ENCODE measurements at regions not wholly inside any gene's neighbourhood (a gene's known extent, or its start where the extent isn't known, plus 50 kb on each side); places are given as distances from the start of the nearest gene placed in this dataset.

DNA sequence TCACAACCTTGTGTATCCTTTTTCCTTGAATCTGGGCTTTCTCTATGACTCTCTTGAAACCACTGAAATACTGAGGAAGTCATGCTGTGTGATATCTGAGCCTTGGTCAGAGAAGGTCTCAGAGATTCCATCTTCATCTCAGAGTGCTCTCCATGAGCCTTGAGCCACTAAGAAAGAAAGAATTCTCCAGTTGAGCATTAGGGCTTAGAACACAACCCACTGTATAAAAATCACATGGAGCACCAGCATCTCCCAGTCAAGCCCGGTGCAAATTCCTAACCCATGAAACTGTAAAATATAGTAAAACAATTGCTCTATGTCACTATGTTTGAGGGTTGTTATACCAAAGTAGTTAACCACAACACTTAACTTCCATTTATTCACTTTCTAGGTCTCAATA, 181.4 kb downstream of the MOXD1 start:
- no peaks in the 10 kb centered on the region for H3K27me3 Mint-ChIP-seq (ENCODE audit: insufficient read depth)
- no peak for DNase-seq
- TF ChIP-seq, protein P1, sequence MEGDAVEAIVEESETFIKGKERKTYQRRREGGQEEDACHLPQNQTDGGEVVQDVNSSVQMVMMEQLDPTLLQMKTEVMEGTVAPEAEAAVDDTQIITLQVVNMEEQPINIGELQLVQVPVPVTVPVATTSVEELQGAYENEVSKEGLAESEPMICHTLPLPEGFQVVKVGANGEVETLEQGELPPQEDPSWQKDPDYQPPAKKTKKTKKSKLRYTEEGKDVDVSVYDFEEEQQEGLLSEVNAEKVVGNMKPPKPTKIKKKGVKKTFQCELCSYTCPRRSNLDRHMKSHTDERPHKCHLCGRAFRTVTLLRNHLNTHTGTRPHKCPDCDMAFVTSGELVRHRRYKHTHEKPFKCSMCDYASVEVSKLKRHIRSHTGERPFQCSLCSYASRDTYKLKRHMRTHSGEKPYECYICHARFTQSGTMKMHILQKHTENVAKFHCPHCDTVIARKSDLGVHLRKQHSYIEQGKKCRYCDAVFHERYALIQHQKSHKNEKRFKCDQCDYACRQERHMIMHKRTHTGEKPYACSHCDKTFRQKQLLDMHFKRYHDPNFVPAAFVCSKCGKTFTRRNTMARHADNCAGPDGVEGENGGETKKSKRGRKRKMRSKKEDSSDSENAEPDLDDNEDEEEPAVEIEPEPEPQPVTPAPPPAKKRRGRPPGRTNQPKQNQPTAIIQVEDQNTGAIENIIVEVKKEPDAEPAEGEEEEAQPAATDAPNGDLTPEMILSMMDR (IDR thresholded peaks at IDR 0.05), result no peak
- H3K9me3 Mint-ChIP-seq, result peaks cover 5% of the 10 kb centered on the region
- peaks cover 6% of the 10 kb centered on the region for H3K36me3 Mint-ChIP-seq (ENCODE audit: low read depth)
- H3K4me1 Mint-ChIP-seq (ENCODE audit: low read depth), result peaks cover 15% of the 10 kb centered on the region
- H3K4me3 Mint-ChIP-seq, result no peak overlapping the region
- no peak overlapping the region for H3K27ac Mint-ChIP-seq

DNA sequence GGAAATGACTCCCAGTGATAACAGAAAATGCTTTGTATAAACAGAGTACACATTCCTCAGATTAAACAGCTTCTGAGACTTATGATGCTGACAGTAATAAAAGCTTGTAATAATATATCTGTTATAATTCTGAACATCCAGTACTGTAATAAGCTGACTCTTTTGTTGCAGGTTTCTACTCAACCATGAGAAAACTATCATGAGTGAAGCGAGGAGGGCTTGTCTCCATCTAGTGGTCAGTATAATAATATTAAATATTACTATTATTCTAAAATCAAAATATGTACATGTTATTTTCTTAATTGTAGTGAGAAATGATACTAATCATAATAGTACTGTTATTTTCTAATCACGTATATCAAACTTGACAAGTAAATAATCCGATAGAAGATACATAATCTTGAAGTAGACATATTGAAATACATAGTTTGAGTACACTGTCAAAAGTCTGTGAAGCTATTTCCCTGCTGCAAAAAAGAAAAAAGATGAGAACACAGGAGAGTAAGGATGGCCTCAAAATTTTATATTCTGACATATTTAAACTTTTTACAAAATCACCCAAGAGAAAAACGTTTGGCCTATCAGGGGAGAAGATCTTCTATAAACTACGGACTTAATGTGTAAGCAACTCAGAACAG, 183.1 kb downstream of the MOXD1 start:
- Mint-ChIP-seq H3K27ac (no peak overlapping the region), H3K27me3 (ENCODE audit: insufficient read depth) (no peaks in the 10 kb centered on the region), H3K4me3 (no peak overlapping the region), H3K4me1 (ENCODE audit: low read depth) (peaks cover 15% of the 10 kb centered on the region), H3K9me3 (no peaks in the 10 kb centered on the region), H3K36me3 (ENCODE audit: low read depth) (no peaks in the 10 kb centered on the region)
- TF ChIP-seq, protein P1 (IDR thresholded peaks at IDR 0.05), result peak; percentile 91
- peak; percentile 22 for DNase-seq

DNA sequence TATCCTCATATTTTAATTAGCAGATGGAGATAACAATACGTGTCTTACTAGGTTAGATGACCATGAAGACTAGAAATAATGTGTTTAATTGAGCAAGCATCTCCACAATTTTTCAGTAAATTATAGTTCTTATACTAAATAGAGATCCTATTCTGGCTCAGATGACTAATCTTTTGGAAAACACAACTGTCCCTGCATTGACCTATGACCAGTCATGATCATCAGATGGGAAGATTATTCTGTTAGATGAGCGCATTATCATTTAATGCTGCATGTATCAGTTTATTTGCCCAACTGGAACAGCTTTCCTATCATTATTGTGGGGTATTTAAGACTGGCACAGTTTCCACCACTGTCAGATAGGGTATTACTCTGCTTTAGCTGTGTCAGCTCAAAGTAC, 185.5 kb downstream of the MOXD1 start:
- H3K27ac Mint-ChIP-seq, result no peak overlapping the region
- no peaks in the 10 kb centered on the region for H3K27me3 Mint-ChIP-seq (ENCODE audit: insufficient read depth)
- H3K36me3 Mint-ChIP-seq (ENCODE audit: low read depth), result no peaks in the 10 kb centered on the region
- TF ChIP-seq, protein P1 (IDR thresholded peaks at IDR 0.05), result no peak
- H3K9me3 Mint-ChIP-seq, result no peaks in the 10 kb centered on the region
- H3K4me3 Mint-ChIP-seq, result no peak overlapping the region
- H3K4me1 Mint-ChIP-seq (ENCODE audit: low read depth), result peaks cover 22% of the 10 kb centered on the region
- no peak for DNase-seq

DNA sequence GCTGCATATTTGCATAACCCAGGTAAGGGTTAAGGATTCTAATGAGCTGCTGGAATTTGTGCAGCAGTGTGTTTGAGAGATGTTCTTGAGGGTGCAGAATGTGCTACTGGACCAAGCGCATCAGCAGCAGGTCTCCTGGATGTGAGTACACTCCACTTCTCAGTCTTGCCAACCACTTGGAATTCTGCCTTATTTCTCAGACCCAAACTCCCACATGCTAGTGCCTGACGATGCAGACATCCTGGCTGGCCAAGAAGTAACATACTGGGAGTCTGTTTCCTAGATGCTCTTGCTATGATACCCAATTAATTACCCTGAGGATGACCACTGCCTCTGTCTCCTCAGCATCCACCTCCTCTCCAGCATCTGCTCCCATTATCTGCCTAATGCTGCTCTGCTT, 186.6 kb downstream of the MOXD1 start:
- no peak overlapping the region for H3K4me3 Mint-ChIP-seq
- no peak for DNase-seq
- no peak overlapping the region for H3K27ac Mint-ChIP-seq
- no peaks in the 10 kb centered on the region for H3K36me3 Mint-ChIP-seq (ENCODE audit: low read depth)
- peaks cover 3% of the 10 kb centered on the region; the same call in 1 of the 2 replicates for H3K27me3 Mint-ChIP-seq (ENCODE audit: insufficient read depth)
- H3K9me3 Mint-ChIP-seq, result no peaks in the 10 kb centered on the region
- TF ChIP-seq, protein P1 (IDR thresholded peaks at IDR 0.05), result no peak
- peaks cover 19% of the 10 kb centered on the region for H3K4me1 Mint-ChIP-seq (ENCODE audit: low read depth)

DNA sequence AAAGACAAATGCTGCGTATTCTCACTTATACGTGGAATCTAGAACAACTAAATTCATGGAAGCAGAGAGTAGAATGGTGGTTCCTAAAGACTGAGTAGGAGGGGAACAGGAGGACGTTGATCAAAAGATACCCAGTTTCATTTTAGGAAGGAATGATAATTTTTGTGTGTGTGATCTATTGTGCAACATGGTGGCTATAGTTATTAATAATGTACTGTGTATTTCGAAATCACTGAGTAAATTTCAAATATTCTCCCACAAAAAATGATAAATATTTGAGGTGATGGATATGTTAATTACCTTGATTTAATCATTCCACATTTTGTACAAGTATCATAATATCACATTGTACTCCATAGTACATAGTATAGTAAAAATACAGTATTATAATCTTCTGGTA, 187.5 kb downstream of the MOXD1 start:
- Mint-ChIP-seq H3K27ac (no peak overlapping the region), H3K4me3 (no peak overlapping the region), H3K9me3 (no peaks in the 10 kb centered on the region), H3K36me3 (ENCODE audit: low read depth) (peaks cover 4% of the 10 kb centered on the region; the same call in 1 of the 2 replicates), H3K27me3 (ENCODE audit: insufficient read depth) (peaks cover 3% of the 10 kb centered on the region; the same call in 1 of the 2 replicates), H3K4me1 (ENCODE audit: low read depth) (peaks cover 24% of the 10 kb centered on the region)
- no peak for DNase-seq
- TF ChIP-seq, protein P1 (IDR thresholded peaks at IDR 0.05), result no peak

Measured in HFFc6 (cell line).